HG03097 (cell line): ENCODE measurements at regions not wholly inside any gene's neighbourhood (a gene's known extent, or its start where the extent isn't known, plus 50 kb on each side); places are given as distances from the start of the nearest gene placed in this dataset.

ENCODE experiments used
- ATAC-seq: cut with Tn5 transposase; IDR thresholded peaks from one replicate; pipeline ENCODE4 v1.9.1; 2021; ENCODE audit not compliant: unreplicated experiment, low FRiP score

DNA sequence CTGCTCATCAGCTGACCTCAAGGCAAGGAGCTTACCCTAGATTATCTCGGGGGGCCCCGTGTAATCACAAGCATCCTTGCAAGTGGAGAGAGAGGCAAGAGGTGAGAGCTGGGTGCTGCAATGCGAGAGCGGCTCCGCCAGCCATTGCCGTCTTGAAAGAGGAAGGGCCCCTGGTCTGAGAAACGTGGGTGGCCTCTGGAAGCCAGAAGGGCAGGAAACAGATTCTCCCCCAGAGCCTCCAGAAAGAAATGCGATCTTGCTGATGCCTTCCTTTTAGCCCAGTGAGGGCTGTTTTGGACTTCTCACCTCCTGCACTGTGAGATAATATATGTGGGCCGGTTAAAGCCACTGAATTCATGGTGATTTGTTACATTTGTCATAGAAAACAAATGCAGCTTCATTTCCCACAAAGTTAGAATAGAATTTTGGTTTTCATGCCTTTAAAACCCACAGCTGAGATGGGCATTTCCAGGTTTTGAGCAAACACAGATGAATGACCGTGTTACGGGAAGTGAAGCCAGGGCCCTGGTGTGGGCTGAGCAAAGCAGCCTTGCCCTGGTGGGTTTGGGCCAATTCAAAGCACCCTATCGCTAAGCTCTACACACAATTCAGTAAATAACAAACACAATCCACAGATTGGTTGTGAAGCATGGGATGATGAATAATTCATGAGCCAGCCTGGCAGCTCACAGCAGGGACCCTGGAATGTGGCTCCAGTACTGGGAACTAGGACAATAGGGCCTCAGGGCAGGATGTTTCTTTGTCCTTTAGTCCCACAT is 319.9 kb upstream of the HS6ST1 start:
- ATAC-seq: no peak

DNA sequence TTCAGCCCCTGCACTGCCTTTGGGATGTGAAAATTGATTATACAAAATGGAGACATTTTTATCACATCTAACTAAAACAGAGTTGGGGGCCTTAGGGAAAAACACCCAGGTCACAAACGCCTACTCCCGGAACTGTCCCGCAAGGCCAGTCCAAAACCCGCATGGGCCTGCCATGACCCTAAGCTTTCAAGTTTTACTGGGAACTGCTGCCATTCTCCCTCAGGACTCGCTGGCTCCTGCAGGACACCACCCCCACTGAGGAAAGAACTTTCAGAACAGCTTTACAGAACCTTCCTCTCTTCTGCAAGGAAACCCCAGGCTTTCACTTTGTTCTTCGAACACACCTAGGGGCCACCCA is 320.4 kb upstream of the HS6ST1 start:
- no peak for ATAC-seq

DNA sequence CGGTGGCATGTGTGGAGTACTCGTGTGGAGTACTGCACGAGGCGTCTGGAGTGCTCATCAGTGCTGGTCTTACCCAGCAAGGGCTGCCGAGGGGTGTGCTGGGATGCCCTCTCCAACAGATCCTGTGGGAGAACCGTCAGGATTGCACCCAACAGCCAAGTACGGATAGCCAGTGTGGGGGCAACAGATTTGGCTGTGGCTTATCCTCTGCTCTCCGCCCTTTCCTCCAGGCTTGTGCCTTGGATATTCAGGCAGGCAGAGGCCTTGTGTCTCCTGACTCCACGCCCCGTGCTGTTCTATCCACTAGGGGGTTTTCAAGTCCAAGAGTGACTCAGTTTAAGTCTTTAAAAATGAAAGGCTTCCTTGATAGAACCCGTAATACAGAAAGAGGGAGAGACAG is 321.0 kb upstream of the HS6ST1 start:
- no peak for ATAC-seq

DNA sequence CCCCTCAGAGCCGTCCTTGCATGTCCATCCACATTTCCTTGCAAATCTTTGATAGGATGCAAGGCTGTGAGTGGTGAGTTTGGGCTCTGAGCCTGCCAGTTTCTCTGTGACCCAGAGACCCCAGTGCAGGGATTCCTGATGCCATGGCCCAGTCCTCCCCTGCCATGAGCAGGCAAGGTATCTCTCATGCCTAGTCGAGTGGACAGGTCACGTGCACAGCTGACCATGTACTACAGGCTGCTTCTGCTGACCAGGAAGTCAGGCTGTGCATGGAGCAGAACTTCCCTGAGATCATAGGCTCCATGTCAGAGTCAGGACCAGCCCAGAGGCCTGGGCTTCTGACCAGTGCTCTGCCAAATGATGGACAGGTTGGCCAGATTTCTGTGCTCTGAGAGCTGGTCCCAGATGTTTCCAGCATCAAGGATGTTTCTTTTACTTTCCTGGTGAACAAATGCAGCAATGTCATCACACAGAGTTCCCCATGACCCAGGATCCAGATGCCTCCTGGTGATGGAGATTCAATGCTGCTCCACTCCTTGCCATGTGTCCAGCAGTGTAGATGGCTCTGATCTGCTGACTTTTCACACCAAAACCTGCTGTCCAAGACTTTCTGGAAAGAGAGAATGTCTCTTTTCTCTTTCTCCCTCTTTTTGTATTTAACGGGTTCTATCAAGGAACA is 321.6 kb upstream of the HS6ST1 start:
- no peak for ATAC-seq

DNA sequence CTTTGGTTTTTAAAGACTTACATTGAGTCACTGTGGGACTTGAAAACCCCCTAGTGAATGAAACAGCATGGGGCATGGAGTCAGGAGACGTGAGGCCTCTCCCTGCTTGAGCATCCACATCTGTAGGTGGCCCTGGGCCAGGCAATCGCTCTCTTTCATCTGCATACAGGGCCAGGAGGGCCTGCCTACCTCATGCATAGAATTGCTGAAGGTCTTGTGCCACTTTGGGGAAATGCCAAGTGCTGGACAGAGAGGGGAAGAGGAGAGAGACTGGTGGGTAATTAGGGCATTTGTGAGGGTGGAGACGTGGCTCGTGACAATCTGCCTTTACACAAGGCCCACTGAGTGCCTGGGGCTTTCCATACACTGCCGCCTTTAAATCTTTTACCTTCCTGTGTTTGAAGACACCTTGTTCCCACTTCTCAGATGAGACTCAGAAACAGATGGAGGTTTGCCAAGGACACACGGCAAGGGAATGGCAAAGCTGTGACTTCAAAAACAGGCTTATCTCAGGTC is 322.2 kb upstream of the HS6ST1 start:
- no peak for ATAC-seq

DNA sequence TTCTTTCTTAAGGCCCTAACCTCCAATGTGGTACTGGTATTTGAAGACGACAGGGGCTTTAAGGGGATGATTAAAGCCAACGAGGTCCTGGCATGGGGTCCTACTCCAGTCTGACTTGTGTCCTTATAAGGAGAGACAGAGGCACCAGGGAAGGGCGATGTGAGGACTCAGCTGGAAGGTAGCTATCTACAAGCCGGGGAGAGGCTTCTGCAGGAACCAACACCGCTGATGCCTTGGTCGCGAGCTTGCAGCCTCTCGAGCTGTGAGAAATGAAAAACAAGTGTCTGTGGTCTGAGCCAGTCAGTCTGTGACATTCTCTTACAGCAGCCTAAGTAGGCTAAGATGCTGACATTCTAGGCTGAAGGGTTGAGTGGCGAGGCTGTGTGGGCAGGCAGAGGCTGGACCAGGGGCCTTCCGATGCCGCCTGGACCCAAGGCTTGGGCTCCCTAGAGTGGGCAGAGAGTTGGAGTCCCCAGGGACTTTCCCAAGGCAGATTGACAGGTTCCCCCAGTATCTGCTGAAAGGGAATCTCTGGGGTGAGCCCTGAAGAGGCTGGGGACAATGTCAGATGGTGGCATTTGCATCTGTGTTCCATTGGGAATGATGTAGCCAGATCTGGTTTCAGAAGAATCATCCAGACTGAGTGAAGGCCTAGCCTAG is 322.9 kb upstream of the HS6ST1 start:
- no peak for ATAC-seq

DNA sequence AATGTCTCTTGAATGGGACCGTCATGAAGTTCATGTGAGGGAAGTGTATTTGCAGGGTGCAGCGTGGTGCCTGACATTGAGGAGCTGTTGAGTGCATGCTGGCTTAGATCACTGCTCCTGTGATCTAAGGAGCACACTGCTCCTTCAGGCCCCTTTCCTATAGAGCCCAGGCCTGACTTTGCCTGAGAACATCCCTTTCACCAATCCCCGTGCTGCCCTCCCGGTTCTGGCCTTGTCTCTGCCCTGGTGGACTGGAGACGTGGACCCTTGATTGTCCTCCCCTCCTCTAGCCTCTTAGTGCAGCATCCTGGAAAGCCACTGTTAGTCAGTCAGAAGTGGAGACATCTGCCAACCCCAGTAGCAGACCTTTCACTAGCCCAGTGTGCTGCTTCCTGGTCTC is 323.6 kb upstream of the HS6ST1 start:
- ATAC-seq: no peak

DNA sequence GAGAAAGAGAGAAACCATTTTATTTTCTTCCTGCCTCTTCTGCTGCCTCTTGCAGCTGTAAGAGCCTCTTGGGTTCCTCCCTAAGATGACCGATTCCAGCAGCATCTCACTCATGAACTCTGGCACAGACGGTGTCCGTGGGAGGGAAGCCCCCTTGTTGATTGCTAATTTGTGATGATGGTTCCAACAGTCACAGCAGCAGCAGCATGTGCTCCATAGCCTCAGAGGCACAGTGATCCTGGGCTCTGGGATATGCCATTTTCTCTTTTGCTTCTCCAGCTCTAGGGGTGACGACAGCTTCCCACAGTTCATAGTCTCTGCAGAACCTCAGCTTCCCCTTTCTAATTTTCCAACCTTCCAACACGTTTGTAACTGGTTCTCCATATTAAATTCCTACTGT is 324.2 kb upstream of the HS6ST1 start:
- ATAC-seq: no peak

DNA sequence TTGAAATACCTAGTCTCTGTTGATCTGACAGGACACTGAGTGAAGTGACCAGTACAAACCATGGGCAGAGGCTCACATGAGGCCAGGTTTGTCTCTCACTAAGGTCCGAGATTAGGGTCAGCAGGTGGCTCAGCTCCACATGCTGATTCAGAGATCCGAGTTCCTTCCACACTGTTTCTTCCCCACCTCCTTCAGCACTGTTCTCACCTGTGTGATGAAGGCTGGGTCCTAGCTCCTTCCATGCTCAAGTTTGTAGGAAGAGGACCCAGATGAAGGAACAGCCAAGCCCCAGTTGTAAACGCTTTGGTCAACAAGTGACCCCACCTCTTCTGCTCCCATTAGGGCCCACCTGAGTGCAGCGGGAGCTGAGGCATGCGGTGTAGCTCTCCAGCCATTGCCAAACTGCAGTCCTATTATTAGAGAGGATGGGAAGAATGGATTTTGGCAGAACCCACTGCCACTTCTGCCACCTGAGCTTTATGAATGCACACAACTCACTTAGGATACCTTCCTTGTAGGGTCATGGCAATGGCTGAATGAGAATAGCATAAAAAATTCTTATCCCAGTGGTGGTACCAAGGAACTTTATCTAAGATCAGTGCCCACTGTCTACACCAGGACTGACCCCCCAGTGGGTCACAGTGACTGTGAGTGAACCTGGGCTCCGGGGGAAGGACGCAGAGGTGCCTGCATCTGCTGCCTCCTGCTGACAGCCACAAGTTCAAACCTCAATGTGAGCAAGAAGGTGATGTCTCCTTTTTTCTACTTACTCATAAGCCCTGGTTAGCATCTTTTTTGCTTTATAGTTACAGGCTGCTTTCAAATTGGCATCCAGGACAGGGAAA is 324.8 kb upstream of the HS6ST1 start:
- no peak for ATAC-seq

DNA sequence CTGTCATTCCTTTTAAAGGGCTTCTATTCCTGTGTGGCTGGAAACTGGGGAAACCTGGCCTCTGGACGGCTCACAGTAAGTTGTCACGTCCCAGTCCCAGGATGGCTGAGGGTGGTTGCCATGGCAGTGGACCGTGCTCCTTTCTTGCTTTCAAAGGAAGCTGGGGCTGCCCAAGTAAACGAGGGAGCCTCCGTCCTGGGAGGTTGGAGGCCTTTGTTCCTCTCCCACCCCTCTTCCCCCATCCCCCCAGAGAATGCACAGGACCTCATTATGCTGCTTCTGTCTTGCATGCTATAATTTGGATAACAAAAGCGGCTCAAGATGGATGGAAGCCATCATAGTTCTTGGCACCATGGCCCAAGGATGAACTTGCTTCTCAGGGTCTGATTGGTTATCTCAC is 325.5 kb upstream of the HS6ST1 start:
- ATAC-seq: no peak

DNA sequence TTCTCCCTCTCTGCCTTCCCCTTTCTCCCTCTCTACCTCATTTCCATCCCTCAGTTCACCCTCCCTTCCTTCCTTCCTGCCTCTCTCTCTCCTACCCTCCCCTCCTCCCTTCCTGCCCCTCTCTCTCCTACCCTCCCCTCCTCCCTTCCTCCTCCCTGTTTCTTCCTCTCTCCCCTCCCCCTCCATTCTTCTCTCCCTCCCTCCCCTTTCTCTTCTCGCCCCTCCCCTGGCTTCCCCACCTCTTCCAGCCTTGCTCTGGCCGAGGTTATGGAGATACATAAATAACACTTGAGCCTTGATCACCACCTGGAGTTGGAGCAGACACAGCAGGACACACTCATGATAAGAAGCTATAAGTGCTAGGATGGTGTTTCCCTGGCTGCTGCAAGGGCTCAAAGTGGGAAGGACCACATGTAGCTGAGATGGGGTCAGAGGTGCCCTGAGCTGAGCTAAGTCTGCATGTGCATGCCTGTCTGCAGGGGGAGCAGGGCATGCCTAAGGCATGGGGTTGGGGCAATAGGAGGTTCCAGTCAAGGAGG is 326.1 kb upstream of the HS6ST1 start:
- no peak for ATAC-seq

DNA sequence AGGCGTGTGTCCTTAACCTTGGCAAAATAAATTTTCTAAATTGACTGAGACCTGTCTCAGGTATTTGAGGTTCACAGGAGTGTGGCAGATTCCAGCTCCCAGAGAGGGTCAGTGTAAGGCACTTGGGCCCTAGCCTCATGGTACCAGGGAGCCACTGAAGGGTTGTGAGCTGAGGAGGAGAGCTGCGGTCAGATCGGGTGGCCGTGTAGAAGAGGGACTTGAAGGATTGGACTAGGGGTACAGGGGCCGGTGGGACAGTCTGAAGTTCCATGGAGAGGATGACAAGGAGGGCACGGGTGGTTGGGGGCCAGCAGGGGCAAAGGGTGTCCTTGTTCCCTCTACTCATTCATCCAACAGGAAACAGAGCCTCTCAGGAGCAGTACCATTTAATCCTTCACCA is 327.0 kb upstream of the HS6ST1 start:
- ATAC-seq: no peak

DNA sequence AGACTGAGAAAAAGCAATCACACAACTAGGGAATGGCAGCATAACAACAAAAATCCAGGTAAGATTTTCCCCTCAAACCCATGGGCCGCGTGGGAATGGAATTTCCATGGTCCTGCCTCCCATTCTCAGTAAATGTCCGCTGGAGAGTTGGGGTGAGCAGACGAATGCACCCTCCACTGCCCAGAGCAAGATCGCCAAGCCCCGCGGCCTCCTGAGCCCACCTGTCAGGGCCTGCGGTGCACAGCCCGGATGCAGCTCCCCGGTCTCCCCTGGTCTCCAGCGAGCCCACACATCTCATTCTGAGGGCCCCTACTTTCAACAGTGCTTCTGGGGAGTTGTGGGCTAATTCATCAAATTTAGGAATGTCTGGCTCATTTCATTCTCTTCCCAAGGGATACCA is 327.4 kb upstream of the HS6ST1 start:
- ATAC-seq: no peak

DNA sequence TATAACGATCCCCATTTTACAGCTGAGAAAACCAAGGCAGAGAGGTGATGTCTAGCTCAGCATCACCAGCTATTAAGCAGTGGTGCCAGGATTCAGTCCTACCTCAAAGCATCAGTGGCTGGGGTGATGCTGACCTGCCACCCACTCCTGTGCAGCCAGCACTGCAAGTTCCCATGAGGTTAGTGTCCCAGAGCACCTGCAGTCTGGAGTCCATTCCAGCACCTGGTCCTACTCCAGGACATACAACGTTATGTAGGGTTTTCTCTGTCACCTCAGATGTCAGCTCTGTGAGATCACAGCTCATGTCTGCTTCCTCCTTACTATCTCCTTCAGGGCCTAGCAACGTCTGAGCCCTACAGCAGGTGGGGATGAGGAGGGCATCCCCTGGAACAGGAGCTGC is 328.0 kb upstream of the HS6ST1 start:
- no peak for ATAC-seq

DNA sequence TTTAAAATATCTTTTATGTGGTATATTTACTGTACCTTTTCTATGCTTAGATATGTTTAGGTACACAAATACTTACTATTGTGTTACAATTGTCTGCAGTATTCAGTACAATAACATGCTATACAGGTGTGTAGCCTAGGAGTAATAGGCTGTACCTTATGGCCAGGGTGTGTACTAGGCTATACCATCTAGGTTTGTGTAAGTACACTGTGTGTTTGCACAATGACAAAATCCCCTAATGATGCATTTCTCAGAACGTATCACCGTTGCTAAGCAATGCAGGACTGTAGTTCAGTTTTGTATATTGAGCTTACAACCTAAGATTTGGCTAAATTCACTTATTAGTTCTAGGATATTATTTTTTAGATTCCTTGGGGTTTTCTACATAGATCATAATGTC is 332.3 kb upstream of the HS6ST1 start:
- no peak for ATAC-seq

DNA sequence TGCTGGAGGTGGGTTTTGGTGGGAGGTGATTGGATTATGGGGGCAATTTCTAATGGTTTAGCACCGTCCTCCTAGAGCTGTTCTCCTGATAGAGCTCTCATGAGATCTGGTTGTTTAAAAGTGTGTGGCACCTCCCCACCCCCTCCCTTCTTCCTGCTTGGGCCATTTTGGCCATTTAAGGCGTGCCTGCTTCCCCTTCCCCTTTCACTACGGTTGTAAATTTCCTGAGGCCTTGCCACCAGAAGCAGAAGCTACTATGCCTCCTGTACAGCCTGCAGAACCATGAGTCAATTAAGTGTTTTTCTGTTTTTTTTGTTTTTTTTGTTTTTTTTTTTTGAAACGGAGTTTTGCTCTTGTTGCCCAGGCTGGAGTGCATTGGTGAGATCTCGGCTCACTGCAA is 335.7 kb upstream of the HS6ST1 start:
- ATAC-seq: peak; percentile 56

DNA sequence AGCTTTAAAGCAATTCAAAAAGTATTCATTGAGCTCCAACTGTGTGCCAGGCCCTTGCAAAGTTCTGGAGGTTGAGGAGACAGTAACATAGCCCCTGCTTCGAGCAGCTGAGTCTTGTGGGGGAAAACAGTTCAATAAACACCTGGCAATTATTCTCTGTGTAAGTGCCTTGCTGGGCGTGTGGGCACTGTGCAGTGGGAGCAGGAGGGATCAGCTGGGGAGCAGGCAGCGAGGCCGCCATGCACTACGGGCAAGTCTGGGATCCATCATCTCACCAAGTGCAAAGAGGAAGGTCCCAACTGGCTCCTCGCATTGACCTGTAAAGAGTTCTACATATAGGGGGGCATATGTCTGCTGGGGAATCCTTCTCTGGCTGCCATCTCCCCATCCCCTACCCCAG is 342.2 kb upstream of the HS6ST1 start:
- no peak for ATAC-seq

DNA sequence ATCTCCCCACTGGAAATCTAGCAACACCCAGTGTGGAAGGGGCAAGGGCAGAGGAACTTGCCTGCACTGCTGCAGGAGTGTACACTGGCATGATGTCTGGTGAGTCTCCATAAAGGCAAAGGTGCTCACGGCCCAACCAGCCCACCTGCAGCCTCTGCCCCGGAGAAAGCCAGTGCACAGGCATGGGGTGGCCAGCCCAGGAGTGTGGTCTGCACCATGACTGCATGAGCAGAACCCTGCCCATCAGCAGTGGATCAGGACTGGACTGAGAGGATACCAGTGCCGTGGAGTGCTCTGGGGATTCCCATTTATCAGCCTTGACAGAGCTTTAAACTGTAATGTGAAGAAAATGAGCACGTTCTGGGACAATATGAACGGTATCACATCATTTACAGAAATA is 342.6 kb upstream of the HS6ST1 start:
- no peak for ATAC-seq

DNA sequence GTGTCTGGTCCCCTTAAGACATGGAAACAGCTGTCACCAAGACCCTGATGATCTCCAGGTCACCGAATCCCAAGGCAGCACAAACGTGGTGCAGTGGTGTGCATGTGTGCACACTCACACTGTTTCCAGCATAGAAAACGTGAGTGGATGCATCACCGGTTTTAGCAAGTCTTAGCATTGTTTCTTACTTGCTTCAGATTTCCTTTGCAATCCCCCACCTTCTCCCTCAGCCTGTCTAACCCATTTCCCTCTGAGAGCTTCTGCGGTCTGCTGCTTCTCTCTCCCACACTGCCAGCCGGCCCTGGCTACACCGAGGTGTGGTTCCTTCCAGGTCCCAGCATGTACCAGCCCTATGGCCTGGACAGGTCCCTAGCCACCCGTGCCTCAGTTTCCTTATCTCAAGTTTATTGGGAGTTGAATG is 343.4 kb upstream of the HS6ST1 start:
- ATAC-seq: no peak

DNA sequence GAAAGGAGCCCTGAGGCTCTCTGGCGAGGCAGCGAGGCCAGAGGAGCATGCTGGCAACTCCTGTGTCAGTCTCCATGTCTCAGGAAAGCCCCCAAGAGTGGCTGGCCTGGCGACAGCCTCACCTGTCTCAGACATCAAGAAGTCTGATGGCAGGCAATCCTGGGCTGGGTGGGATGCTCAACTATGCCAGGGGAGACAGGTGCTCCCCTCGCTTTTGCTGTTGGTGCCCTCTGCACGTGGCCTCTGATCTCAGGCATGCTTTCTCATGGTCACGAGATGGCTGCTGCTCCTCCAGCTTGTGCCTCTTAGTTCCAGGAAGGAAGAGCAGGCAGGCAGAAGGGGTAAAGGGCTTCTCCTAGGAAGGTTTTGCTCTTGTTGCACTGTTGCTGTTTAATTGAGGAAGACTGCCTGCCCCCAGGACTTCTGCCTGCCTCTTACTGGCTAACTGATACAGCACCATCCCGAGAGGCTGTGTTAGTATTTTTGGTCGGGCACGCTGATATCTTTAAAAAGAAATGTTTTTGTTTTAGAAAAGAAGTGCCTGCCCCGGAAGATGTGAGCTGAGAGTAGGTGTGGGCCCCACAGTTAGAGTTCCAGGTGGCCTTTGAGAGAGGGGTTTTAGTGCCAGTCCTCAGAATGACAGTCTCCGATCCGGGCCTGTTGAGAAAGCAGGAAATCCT is 344.8 kb upstream of the HS6ST1 start:
- ATAC-seq: no peak
